ENCODE measurements at regions not wholly inside any gene's neighbourhood (a gene's known extent, or its start where the extent isn't known, plus 50 kb on each side); places are given as distances from the start of the nearest gene placed in this dataset.

DNA sequence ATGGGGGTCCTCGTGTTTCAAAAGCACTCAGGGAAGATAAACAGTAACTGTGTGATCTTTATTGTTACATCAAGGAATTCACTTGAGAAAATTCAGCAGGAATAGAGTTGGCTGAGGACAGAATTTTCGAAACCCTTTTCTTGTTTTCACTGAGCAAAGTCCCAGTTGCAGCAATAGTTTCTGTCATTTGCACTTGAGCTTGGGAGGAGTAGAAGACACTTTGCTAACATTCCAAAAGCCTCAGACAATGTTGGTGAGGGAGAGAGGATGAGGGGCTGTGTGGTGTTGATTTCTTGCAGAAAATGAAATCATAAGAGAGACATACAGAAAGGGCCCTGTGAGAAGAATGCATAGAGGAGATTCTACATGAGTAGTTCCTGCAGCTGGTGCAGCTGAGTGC, 151.9 kb upstream of the DIPK2B start:
- no peak overlapping the region for H3K27ac Mint-ChIP-seq
- no peak for DNase-seq

More for the DNA sequence above, 151.9 kb upstream of the DIPK2B start:
- no peak overlapping the region for H3K18ac ChIP-seq (ENCODE audit: insufficient read length, low read depth, low read length)
- H2AFZ ChIP-seq (ENCODE audit: low read length), result no peak overlapping the region
- no peak overlapping the region for H3K56ac ChIP-seq (ENCODE audit: insufficient read length, low read depth, low read length)
- H2BK5ac ChIP-seq (ENCODE audit: insufficient read length, low read length), result no peak overlapping the region
- no peaks in the 10 kb centered on the region; a peak in 1 of 4 replicates for H3K4me1 Mint-ChIP-seq
- no peak overlapping the region for H2BK15ac ChIP-seq (ENCODE audit: low read depth, low read length)
- H4K20me1 ChIP-seq (ENCODE audit: control insufficient read depth, insufficient read depth, insufficient read length), result no peaks in the 10 kb centered on the region
- H2BK12ac ChIP-seq (ENCODE audit: insufficient read length, low read depth, low read length), result no peak overlapping the region
- no peak overlapping the region for H2AK5ac ChIP-seq (ENCODE audit: insufficient read length, low read length)
- H3K4me3 Mint-ChIP-seq, result no peak overlapping the region
- no peak overlapping the region for H2BK120ac ChIP-seq (ENCODE audit: low read depth, low read length, poor library complexity, severe bottlenecking)
- no peak overlapping the region for H3K9ac ChIP-seq (ENCODE audit: extremely low read depth, insufficient read length, low read length)
- H3K9me3 Mint-ChIP-seq, result peaks cover 72 to 78% of the 10 kb centered on the region in 2 experiments
- H4K5ac ChIP-seq (ENCODE audit: insufficient read length, low read depth, low read length), result no peak overlapping the region
- no peak overlapping the region for H2BK20ac ChIP-seq (ENCODE audit: low read depth, low read length, poor library complexity, severe bottlenecking)
- peaks cover 12% of the 10 kb centered on the region for H3K9me3 ChIP-seq (ENCODE audit: control insufficient read depth, low read depth, low read length)
- no peak overlapping the region for H3K23ac ChIP-seq (ENCODE audit: insufficient read length, low read depth, low read length)
- WGBS (ENCODE audit: extremely low coverage, insufficient read length, low lambda C conversion rate), result no CpG with 5 or more reads among the region's 2 CpGs
- H3K27ac ChIP-seq (ENCODE audit: insufficient read length, low read depth, low read length), result no peak overlapping the region
- TF ChIP-seq, protein P1, sequence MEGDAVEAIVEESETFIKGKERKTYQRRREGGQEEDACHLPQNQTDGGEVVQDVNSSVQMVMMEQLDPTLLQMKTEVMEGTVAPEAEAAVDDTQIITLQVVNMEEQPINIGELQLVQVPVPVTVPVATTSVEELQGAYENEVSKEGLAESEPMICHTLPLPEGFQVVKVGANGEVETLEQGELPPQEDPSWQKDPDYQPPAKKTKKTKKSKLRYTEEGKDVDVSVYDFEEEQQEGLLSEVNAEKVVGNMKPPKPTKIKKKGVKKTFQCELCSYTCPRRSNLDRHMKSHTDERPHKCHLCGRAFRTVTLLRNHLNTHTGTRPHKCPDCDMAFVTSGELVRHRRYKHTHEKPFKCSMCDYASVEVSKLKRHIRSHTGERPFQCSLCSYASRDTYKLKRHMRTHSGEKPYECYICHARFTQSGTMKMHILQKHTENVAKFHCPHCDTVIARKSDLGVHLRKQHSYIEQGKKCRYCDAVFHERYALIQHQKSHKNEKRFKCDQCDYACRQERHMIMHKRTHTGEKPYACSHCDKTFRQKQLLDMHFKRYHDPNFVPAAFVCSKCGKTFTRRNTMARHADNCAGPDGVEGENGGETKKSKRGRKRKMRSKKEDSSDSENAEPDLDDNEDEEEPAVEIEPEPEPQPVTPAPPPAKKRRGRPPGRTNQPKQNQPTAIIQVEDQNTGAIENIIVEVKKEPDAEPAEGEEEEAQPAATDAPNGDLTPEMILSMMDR (conservative IDR thresholded peaks at IDR 0.05), result no peak
- no peak overlapping the region for H3K14ac ChIP-seq (ENCODE audit: insufficient read depth, low read length)
- H3K27me3 ChIP-seq (ENCODE audit: insufficient read depth, low read length), result no peaks in the 10 kb centered on the region; the same call in 1 of the 2 replicates
- no peaks in the 10 kb centered on the region; the same call in 1 of the 2 replicates for H3K27me3 Mint-ChIP-seq (ENCODE audit: low read depth)
- no peak overlapping the region for H4K8ac ChIP-seq (replicated peaks; ENCODE audit: insufficient read length, low read depth, low read length)
- no peak overlapping the region for H4K91ac ChIP-seq (ENCODE audit: insufficient read length, low read depth, low read length)
- H3K79me1 ChIP-seq (ENCODE audit: insufficient read depth, low read depth, low read length, poor library complexity, severe bottlenecking), result no peaks in the 10 kb centered on the region
- no peaks in the 10 kb centered on the region for H3K79me2 ChIP-seq (ENCODE audit: insufficient read depth, low read length)
- H3K4me2 ChIP-seq (ENCODE audit: insufficient read depth, insufficient read length, low read length), result no peak overlapping the region
- no peaks in the 10 kb centered on the region for H3K4me1 ChIP-seq (ENCODE audit: insufficient read depth, low read length)
- no peak overlapping the region for H3T11ph ChIP-seq (ENCODE audit: low read length)
- peaks cover 2 to 20% (median 16%) of the 10 kb centered on the region in 3 experiments for H3K36me3 Mint-ChIP-seq (ENCODE audit: insufficient read depth in 1 of 3, low read depth in 3 of 3)
- no peaks in the 10 kb centered on the region for H3K23me2 ChIP-seq (ENCODE audit: insufficient read length, low read depth, low read length, poor library complexity, severe bottlenecking)
- H3K4ac ChIP-seq (ENCODE audit: low read depth, low read length), result no peak overlapping the region
